Loucy (cell line): ENCODE measurements at regions not wholly inside any gene's neighbourhood (a gene's known extent, or its start where the extent isn't known, plus 50 kb on each side); places are given as distances from the start of the nearest gene placed in this dataset.

Experiments used
- H2AFZ ChIP-seq: fragments of 200-600 bp; sonication (generic); 2 replicates; pipeline ENCODE4 v1.6.0; 2016; ENCODE audit warnings: antibody characterized with exemption, mild to moderate bottlenecking, low read length, moderate library complexity
- H3F3A ChIP-seq: fragments of 200-600 bp; 2 replicates; pipeline ENCODE4 v1.6.0; 2016; ENCODE audit warnings: antibody characterized with exemption, low read depth, mild to moderate bottlenecking
- H3K27me3 ChIP-seq: fragments of 200-600 bp; sonication (generic); 2 replicates; pipeline ENCODE4 v1.6.1; 2014; ENCODE audit warnings: low read length, mild to moderate bottlenecking; ENCODE audit not compliant: insufficient read depth, poor library complexity, severe bottlenecking
- H3K36me3 ChIP-seq: fragments of 200-600 bp; sonication (generic); 2 replicates; pipeline ENCODE4 v1.6.1; 2016; ENCODE audit warnings: low read length; ENCODE audit not compliant: insufficient read depth
- H3K4me1 ChIP-seq: fragments of 200-600 bp; sonication (generic); 2 replicates; pipeline ENCODE4 v1.5.1; 2014; ENCODE audit warnings: low read length, mild to moderate bottlenecking; ENCODE audit not compliant: insufficient read depth, poor library complexity, severe bottlenecking
- H3K4me2 ChIP-seq: fragments of 200-600 bp; sonication (generic); 2 replicates; pipeline ENCODE4 v1.6.0; 2014; ENCODE audit warnings: antibody characterized with exemption, low read length, low read depth, mild to moderate bottlenecking; ENCODE audit not compliant: poor library complexity, severe bottlenecking
- H3K4me3 ChIP-seq: fragments of 200-600 bp; sonication (generic); 2 replicates; pipeline ENCODE4 v1.5.1; 2014; ENCODE audit warnings: low read length, mild to moderate bottlenecking, mixed read lengths; ENCODE audit not compliant: poor library complexity, severe bottlenecking
- H3K79me2 ChIP-seq: fragments of 200-600 bp; sonication (generic); 2 replicates; pipeline ENCODE4 v1.6.1; 2014; ENCODE audit warnings: low read length; ENCODE audit not compliant: insufficient read depth
- H3K9ac ChIP-seq: fragments of 200-600 bp; sonication (generic); 2 replicates; pipeline ENCODE4 v1.6.0; 2014; ENCODE audit warnings: mild to moderate bottlenecking, low read depth, low read length, moderate library complexity; ENCODE audit not compliant: poor library complexity, severe bottlenecking
- H3K9me2 ChIP-seq: fragments of 200-600 bp; sonication (generic); replicated peaks from 2 replicates; pipeline ENCODE4 v1.6.1; 2016; ENCODE audit warnings: low read depth, low read length, mixed read lengths
- H3K9me3 ChIP-seq: fragments of 200-600 bp; sonication (generic); 2 replicates; pipeline ENCODE4 v1.6.1; 2014; ENCODE audit warnings: mild to moderate bottlenecking, antibody characterized with exemption, low read length, low read depth; ENCODE audit not compliant: insufficient read depth
- H4K20me1 ChIP-seq: fragments of 200-600 bp; sonication (generic); 2 replicates; pipeline ENCODE4 v1.6.0; 2014; ENCODE audit warnings: antibody characterized with exemption, low read length, mild to moderate bottlenecking; ENCODE audit not compliant: insufficient read depth, poor library complexity, severe bottlenecking
- EZH2phosphoT487 ChIP-seq: fragments of 200-600 bp; IDR thresholded peaks from 2 replicates; pipeline ENCODE4 v1.6.1; 2018; ENCODE audit warnings: antibody characterized with exemption, mild to moderate bottlenecking, moderate library complexity, borderline replicate concordance
- TF ChIP-seq, protein P1 (sequence below): fragments of 200-600 bp; sonication (generic); conservative IDR thresholded peaks from 2 replicates; pipeline ENCODE4 v1.5.1; 2014; ENCODE audit warnings: mild to moderate bottlenecking, antibody characterized with exemption, low read length

DNA sequence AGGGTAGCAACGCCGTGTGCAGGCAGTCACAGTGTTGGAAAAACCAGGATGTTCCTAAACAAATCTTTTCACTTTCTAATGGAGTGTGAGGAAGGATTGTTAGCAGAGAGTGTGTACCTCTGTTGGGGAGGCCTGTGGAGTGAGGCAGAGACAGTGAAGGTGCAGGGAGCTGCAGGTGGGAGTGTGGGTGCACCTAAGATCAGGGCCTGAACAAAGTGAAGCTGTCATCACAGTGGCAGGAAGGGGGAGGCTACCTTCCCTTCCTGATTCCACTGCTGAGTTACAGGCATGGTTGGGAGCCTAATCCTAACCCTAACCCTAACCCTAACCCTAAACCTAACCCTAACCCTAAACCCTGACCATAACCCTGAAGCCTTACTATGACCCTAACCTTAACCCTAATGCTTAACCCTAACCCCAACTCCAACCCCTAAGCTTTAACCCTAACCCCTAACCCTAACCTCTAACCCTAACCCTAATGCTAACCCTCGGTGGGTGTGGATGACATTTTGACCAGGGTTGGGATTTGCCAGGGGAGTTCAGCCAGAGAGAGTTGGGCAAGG is 158.8 kb upstream of the KLF6 start:
- Histone ChIP-seq H3K27me3 (no peaks in the 10 kb centered on the region), H2AFZ (no peak overlapping the region), H3F3A (no peaks in the 10 kb centered on the region), H3K4me1 (no peaks in the 10 kb centered on the region), H3K36me3 (no peaks in the 10 kb centered on the region), H3K9me2 (no peaks in the 10 kb centered on the region), H4K20me1 (no peaks in the 10 kb centered on the region), H3K4me2 (no peak overlapping the region), H3K4me3 (no peak overlapping the region), H3K79me2 (no peaks in the 10 kb centered on the region), H3K9ac (no peak overlapping the region), H3K9me3 (no peaks in the 10 kb centered on the region)
- TF ChIP-seq, protein P1, sequence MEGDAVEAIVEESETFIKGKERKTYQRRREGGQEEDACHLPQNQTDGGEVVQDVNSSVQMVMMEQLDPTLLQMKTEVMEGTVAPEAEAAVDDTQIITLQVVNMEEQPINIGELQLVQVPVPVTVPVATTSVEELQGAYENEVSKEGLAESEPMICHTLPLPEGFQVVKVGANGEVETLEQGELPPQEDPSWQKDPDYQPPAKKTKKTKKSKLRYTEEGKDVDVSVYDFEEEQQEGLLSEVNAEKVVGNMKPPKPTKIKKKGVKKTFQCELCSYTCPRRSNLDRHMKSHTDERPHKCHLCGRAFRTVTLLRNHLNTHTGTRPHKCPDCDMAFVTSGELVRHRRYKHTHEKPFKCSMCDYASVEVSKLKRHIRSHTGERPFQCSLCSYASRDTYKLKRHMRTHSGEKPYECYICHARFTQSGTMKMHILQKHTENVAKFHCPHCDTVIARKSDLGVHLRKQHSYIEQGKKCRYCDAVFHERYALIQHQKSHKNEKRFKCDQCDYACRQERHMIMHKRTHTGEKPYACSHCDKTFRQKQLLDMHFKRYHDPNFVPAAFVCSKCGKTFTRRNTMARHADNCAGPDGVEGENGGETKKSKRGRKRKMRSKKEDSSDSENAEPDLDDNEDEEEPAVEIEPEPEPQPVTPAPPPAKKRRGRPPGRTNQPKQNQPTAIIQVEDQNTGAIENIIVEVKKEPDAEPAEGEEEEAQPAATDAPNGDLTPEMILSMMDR = no peak
- no peak for TF ChIP-seq EZH2phosphoT487

DNA sequence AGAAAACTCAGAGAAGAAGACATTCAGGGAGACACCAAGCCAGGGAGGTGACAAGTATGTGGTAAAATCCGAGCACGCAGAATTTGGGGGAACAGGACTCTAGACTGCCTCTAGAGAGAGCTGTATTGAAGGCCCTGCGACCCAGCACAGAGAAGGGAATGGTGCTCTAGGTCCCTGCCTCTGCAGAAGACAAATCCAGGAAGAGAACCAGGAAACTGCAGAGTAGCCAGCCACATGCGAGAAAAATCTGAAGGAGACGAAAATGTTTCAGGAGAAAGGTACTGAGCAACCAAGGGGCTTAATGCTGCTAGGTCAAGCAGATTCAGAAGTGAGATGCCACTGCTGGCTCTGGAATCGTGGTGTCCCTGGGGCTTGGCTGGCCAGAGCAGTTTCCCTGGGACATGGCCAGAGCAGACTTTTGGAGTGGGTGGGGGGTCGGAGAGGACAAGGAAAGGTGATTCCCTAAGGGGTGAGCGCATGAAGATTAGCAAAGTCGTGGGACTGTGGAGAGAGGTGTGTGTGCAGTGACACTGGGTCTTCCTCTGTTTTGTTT is 158.0 kb upstream of the KLF6 start:
- Histone ChIP-seq H2AFZ (no peak overlapping the region), H3K9ac (no peak overlapping the region), H3K27me3 (no peaks in the 10 kb centered on the region), H3F3A (no peaks in the 10 kb centered on the region), H3K4me1 (no peaks in the 10 kb centered on the region), H3K9me3 (no peaks in the 10 kb centered on the region), H4K20me1 (no peaks in the 10 kb centered on the region), H3K9me2 (no peaks in the 10 kb centered on the region), H3K4me3 (no peak overlapping the region), H3K36me3 (no peaks in the 10 kb centered on the region), H3K79me2 (no peaks in the 10 kb centered on the region), H3K4me2 (no peak overlapping the region)
- TF ChIP-seq, protein P1 = no peak
- TF ChIP-seq EZH2phosphoT487 = no peak

DNA sequence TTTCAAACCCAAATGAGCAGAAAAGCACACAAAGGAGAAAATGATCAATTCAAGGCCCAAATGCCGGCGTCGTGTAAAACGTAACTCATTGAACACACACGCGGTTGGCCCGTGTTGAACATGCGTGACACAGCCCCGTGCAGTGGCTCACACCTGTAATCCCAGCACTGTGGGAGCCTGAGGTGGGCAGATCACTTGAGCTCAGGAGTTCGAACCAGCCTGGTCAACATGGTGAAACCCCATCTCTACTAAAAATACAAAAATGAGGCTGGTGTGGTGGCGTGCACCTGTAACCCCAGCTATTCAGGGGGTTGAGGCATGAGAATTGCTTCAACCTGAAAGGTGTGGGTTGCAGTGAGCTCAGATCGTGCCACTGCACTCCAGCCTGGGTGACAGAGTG is 156.7 kb upstream of the KLF6 start:
- Histone ChIP-seq H3K4me2 (no peak overlapping the region), H3K4me3 (no peak overlapping the region), H3K9ac (no peak overlapping the region), H3K4me1 (no peaks in the 10 kb centered on the region), H3F3A (no peaks in the 10 kb centered on the region), H3K36me3 (no peaks in the 10 kb centered on the region), H4K20me1 (no peaks in the 10 kb centered on the region), H3K27me3 (no peaks in the 10 kb centered on the region), H3K9me2 (no peaks in the 10 kb centered on the region), H2AFZ (no peak overlapping the region), H3K9me3 (no peaks in the 10 kb centered on the region), H3K79me2 (no peaks in the 10 kb centered on the region)
- TF ChIP-seq, protein P1 = no peak
- no peak for TF ChIP-seq EZH2phosphoT487
